ENCODE measurements at regions not wholly inside any gene's neighbourhood (a gene's known extent, or its start where the extent isn't known, plus 50 kb on each side); places are given as distances from the start of the nearest gene placed in this dataset.

GRCh38 chr6:153958860-153959259, 80.2 kb upstream of the OPRM1 start:
- TF ChIP-seq POLR2A (IDR thresholded peaks at IDR 0.05; ENCODE audit: low read depth, low read length) = no peak
- no peak for TF ChIP-seq TAF1 (IDR thresholded peaks at IDR 0.05; ENCODE audit: borderline replicate concordance, low read depth, low read length)
- TF ChIP-seq POLR2AphosphoS5 (IDR thresholded peaks at IDR 0.05; ENCODE audit: low read depth, low read length) = no peak

Data from GM12892 (cell line).